Astrocyte (in vitro differentiated cells and primary cell): ENCODE measurements at regions not wholly inside any gene's neighbourhood (a gene's known extent, or its start where the extent isn't known, plus 50 kb on each side); places are given as distances from the start of the nearest gene placed in this dataset.

ENCODE experiments used
- CTCF ChIP-seq: IDR thresholded peaks from 2 replicates; pipeline ENCODE4 v1.5.1; 2011; ENCODE audit warnings: low read depth, mild to moderate bottlenecking, inconsistent platforms, low read length, moderate library complexity; ENCODE audit not compliant: insufficient read depth
- EZH2 ChIP-seq: IDR thresholded peaks from 2 replicates; pipeline ENCODE4 v1.6.1; 2012; ENCODE audit warnings: mild to moderate bottlenecking, low read length, inconsistent platforms; ENCODE audit not compliant: insufficient read depth

- TF ChIP-seq EZH2 = no peak
- no peak for TF ChIP-seq CTCF
Measured at GRCh38 chr14:29165431-29165830, 398.8 kb downstream of the FOXG1 start.
